ENCODE measurements at regions not wholly inside any gene's neighbourhood (a gene's known extent, or its start where the extent isn't known, plus 50 kb on each side); places are given as distances from the start of the nearest gene placed in this dataset.

DNA sequence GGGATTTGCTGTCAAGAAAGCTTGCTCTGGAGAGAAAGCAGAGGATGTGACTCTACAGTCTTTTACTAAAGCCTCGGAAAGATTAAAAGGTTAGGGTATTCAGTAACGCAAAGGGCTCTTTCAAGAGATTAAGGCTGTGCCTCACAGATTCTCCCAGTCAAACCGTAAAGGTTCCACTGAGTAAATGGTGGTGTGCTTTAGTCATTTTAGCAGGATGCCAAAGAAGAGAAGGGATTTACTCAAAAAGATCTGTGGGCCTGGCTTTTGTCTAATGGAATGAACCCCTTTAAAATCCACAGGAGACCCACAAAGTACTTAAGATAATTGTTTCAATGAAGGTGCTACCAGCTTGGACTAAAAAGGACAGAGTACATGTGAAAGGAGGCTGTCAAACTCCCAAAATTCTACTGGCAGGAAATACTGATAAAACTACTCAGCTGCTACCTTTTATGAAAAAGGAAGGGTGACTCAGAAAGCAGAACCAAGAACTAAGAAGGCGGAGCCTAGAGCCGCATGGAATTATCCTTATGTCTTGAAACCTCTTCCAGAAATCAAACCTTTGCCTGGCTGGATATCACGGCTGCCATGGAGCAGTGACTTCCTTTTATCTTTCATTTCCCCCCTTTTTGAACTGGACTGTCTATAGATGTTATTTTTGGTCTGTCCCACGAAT is 670.2 kb upstream of the ZEB2 start:
- TF ChIP-seq POLR2A (IDR thresholded peaks at IDR 0.05) = no peak
- TF ChIP-seq, protein P1, sequence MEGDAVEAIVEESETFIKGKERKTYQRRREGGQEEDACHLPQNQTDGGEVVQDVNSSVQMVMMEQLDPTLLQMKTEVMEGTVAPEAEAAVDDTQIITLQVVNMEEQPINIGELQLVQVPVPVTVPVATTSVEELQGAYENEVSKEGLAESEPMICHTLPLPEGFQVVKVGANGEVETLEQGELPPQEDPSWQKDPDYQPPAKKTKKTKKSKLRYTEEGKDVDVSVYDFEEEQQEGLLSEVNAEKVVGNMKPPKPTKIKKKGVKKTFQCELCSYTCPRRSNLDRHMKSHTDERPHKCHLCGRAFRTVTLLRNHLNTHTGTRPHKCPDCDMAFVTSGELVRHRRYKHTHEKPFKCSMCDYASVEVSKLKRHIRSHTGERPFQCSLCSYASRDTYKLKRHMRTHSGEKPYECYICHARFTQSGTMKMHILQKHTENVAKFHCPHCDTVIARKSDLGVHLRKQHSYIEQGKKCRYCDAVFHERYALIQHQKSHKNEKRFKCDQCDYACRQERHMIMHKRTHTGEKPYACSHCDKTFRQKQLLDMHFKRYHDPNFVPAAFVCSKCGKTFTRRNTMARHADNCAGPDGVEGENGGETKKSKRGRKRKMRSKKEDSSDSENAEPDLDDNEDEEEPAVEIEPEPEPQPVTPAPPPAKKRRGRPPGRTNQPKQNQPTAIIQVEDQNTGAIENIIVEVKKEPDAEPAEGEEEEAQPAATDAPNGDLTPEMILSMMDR (IDR thresholded peaks at IDR 0.05) = no peak

All from testis (tissue), 2 donors.